K562 (cell line): ENCODE measurements at regions not wholly inside any gene's neighbourhood (a gene's known extent, or its start where the extent isn't known, plus 50 kb on each side); places are given as distances from the start of the nearest gene placed in this dataset.

Source experiments
- ASH1L ChIP-seq: fragments of 450-650 bp; IDR thresholded peaks from 2 replicates; pipeline ENCODE4 v1.6.1; 2018; ENCODE audit warnings: borderline replicate concordance, mild to moderate bottlenecking, low read depth; ENCODE audit not compliant: partially characterized antibody
- ATF1 ChIP-seq, 2 experiments: fragments of 450-650 bp in 1 of 2; IDR thresholded peaks; 2 replicates each; pipeline ENCODE4 v1.6.1; 2016; ENCODE audit warnings: missing compliant biosample characterization in 1 of 2, missing genetic modification characterization in 1 of 2
- ATF6 ChIP-seq: sonication (generic); formaldehyde crosslinking; IDR thresholded peaks from 2 replicates; pipeline ENCODE4 v1.4.0; 2020; ENCODE audit warnings: mild to moderate bottlenecking, missing genetic modification reagents
- CBX1 ChIP-seq: sonication (generic); IDR thresholded peaks from 2 replicates; pipeline ENCODE4 v1.6.1; 2016; ENCODE audit warnings: antibody characterized with exemption, low read depth, mild to moderate bottlenecking
- EWSR1 ChIP-seq: fragments of 450-650 bp; IDR thresholded peaks from 2 replicates; pipeline ENCODE4 v1.6.1; 2018; ENCODE audit warnings: borderline replicate concordance, mild to moderate bottlenecking, low read depth, moderate library complexity; ENCODE audit not compliant: partially characterized antibody
- FOXP1 ChIP-seq: sonication (generic); formaldehyde crosslinking; IDR thresholded peaks from 2 replicates; pipeline ENCODE4 v1.8.0; 2022; ENCODE audit warnings: mild to moderate bottlenecking, missing genetic modification reagents
- HBP1 ChIP-seq: fragments of 450-650 bp; formaldehyde crosslinking; IDR thresholded peaks from 2 replicates; pipeline ENCODE4 v1.4.0; 2022; ENCODE audit warnings: missing genetic modification characterization
- HMG20B ChIP-seq: fragments of 250-450 bp; sonication (Bioruptor Pico); IDR thresholded peaks from 2 replicates; pipeline ENCODE4 v1.5.0; 2021; ENCODE audit warnings: mild to moderate bottlenecking
- KLF13 ChIP-seq: fragments of 450-650 bp; IDR thresholded peaks from 2 replicates; pipeline ENCODE4 v1.6.1; 2016; ENCODE audit warnings: missing genetic modification characterization, low read depth, mild to moderate bottlenecking, missing compliant biosample characterization, moderate library complexity, borderline replicate concordance
- MTF1 ChIP-seq: fragments of 250-450 bp; sonication (Bioruptor Pico); IDR thresholded peaks from 2 replicates; pipeline ENCODE4 v1.9.0; 2021; ENCODE audit warnings: moderate library complexity, mild to moderate bottlenecking, inconsistent platforms, borderline replicate concordance
- NCOR1 ChIP-seq: fragments of 450-650 bp; IDR thresholded peaks from 2 replicates; pipeline ENCODE4 v1.6.1; 2016; ENCODE audit warnings: mild to moderate bottlenecking, moderate library complexity
- NFATC3 ChIP-seq: fragments of 450-650 bp; IDR thresholded peaks from 2 replicates; pipeline ENCODE4 v1.6.1; 2017; ENCODE audit warnings: mild to moderate bottlenecking
- NFRKB ChIP-seq: fragments of 450-650 bp; IDR thresholded peaks from 2 replicates; pipeline ENCODE4 v1.6.1; 2016; ENCODE audit warnings: low read depth
- NR0B1 ChIP-seq: fragments of 450-650 bp; IDR thresholded peaks from one replicate; pipeline ENCODE4 v1.6.1; 2018; ENCODE audit warnings: mild to moderate bottlenecking, moderate library complexity; ENCODE audit not compliant: partially characterized antibody
- NRF1 ChIP-seq, 2 experiments: fragments of 450-650 bp; IDR thresholded peaks in 1 of 2; conservative IDR thresholded peaks in 1 of 2; 2 replicates each; pipeline ENCODE4 v1.6.1; 2014; ENCODE audit warnings: mild to moderate bottlenecking in 2 of 2
- PHB2 ChIP-seq: fragments of 450-650 bp; IDR thresholded peaks from 2 replicates; pipeline ENCODE4 v1.6.1; 2017; ENCODE audit warnings: low read depth
- RB1 ChIP-seq: fragments of 450-650 bp; IDR thresholded peaks from 2 replicates; pipeline ENCODE4 v1.6.1; 2017; ENCODE audit warnings: low read depth, mild to moderate bottlenecking
- STAT5B ChIP-seq: fragments of 250-450 bp; sonication (Bioruptor Pico); IDR thresholded peaks from 2 replicates; pipeline ENCODE4 v1.8.0; 2021; ENCODE audit warnings: mild to moderate bottlenecking, inconsistent platforms
- XRCC4 ChIP-seq: IDR thresholded peaks from one replicate; pipeline ENCODE4 v1.6.1; 2011; ENCODE audit not compliant: insufficient read depth, insufficient read length; ENCODE audit errors: extremely low read depth
- ZNF184 ChIP-seq: sonication (generic); formaldehyde crosslinking; IDR thresholded peaks from 2 replicates; pipeline ENCODE4 v1.5.0; 2020; ENCODE audit warnings: missing genetic modification reagents
- ZNF592 ChIP-seq: fragments of 450-650 bp; IDR thresholded peaks from 2 replicates; pipeline ENCODE4 v1.6.1; 2017; ENCODE audit warnings: antibody characterized with exemption, mild to moderate bottlenecking

GRCh38 chr17:33474789-33475188 is 181.7 kb upstream of the ASIC2 start (continued):
- TF ChIP-seq ATF6 = no peak
- no peak for TF ChIP-seq FOXP1
- TF ChIP-seq NRF1 (conservative IDR thresholded peaks at IDR 0.05 in 1 of 2, IDR thresholded peaks at IDR 0.05 in 1 of 2) = peak in 1 of 2 experiments; percentile 47; a peak in 2 of 4 replicates
- no peak for TF ChIP-seq HMG20B (CRISPR knock-in tag)
- no peak for TF ChIP-seq EWSR1
- no peak for TF ChIP-seq STAT5B (CRISPR knock-in tag)
- no peak for TF ChIP-seq XRCC4
- TF ChIP-seq ASH1L = no peak
- no peak for TF ChIP-seq RB1
- no peak for TF ChIP-seq PHB2
- TF ChIP-seq ZNF592 = peak; percentile 79
- no peak for TF ChIP-seq ZNF184 (CRISPR knock-in tag)
- TF ChIP-seq CBX1 = no peak
- TF ChIP-seq NCOR1 = peak; percentile 32; the same call in 1 of the 2 replicates
- TF ChIP-seq NFATC3 = peak; percentile 55; the same call in 1 of the 2 replicates
- TF ChIP-seq HBP1 = no peak
- TF ChIP-seq NFRKB = no peak; the same call in 1 of the 2 replicates
- TF ChIP-seq NR0B1 = no peak
- no peak for TF ChIP-seq ATF1 (CRISPR knock-in tag; IDR thresholded peaks at IDR 0.05)
- peak; percentile 15; the same call in 1 of the 2 replicates for TF ChIP-seq ATF1 (tag; IDR thresholded peaks at IDR 0.05)
- TF ChIP-seq MTF1 (CRISPR knock-in tag) = no peak
- TF ChIP-seq KLF13 (tag) = no peak
